ENCODE measurements at regions not wholly inside any gene's neighbourhood (a gene's known extent, or its start where the extent isn't known, plus 50 kb on each side); places are given as distances from the start of the nearest gene placed in this dataset.

DNA sequence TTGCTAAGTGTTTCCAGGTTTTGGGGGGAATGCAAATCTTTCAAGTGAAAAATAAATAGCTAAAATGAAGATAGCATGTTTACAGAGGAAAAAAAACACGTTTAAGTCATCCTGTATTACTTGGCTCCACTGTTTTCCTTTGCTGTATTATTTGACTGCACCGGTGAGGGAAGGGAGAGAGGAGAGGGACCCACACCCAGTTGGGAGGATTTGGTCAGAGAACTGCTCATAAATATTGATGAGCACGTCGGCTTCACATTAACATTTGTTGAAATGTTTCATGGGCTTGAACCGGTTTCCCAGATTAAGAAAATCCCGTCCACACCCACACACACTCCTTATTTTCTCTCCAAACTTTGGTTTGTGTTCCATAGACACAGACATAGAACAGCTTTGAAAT is 493.8 kb upstream of the MGMT start:
- TF ChIP-seq, protein P1, sequence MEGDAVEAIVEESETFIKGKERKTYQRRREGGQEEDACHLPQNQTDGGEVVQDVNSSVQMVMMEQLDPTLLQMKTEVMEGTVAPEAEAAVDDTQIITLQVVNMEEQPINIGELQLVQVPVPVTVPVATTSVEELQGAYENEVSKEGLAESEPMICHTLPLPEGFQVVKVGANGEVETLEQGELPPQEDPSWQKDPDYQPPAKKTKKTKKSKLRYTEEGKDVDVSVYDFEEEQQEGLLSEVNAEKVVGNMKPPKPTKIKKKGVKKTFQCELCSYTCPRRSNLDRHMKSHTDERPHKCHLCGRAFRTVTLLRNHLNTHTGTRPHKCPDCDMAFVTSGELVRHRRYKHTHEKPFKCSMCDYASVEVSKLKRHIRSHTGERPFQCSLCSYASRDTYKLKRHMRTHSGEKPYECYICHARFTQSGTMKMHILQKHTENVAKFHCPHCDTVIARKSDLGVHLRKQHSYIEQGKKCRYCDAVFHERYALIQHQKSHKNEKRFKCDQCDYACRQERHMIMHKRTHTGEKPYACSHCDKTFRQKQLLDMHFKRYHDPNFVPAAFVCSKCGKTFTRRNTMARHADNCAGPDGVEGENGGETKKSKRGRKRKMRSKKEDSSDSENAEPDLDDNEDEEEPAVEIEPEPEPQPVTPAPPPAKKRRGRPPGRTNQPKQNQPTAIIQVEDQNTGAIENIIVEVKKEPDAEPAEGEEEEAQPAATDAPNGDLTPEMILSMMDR (IDR thresholded peaks at IDR 0.05 in 2 of 3, conservative IDR thresholded peaks at IDR 0.05 in 1 of 3; ENCODE audit: borderline replicate concordance in 1 of 3, insufficient read depth in 1 of 3, low read depth in 2 of 3, low read length in 2 of 3): no peak
- TF ChIP-seq, protein P2, sequence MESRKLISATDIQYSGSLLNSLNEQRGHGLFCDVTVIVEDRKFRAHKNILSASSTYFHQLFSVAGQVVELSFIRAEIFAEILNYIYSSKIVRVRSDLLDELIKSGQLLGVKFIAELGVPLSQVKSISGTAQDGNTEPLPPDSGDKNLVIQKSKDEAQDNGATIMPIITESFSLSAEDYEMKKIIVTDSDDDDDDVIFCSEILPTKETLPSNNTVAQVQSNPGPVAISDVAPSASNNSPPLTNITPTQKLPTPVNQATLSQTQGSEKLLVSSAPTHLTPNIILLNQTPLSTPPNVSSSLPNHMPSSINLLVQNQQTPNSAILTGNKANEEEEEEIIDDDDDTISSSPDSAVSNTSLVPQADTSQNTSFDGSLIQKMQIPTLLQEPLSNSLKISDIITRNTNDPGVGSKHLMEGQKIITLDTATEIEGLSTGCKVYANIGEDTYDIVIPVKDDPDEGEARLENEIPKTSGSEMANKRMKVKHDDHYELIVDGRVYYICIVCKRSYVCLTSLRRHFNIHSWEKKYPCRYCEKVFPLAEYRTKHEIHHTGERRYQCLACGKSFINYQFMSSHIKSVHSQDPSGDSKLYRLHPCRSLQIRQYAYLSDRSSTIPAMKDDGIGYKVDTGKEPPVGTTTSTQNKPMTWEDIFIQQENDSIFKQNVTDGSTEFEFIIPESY (IDR thresholded peaks at IDR 0.05; ENCODE audit: extremely low read depth, insufficient replicate concordance, low read length): no peak
- TF ChIP-seq EGR1 (IDR thresholded peaks at IDR 0.05; ENCODE audit: low read depth) (no peak), POLR2AphosphoS5 (IDR thresholded peaks at IDR 0.05; ENCODE audit: low read depth, low read length) (no peak), EZH2phosphoT487 (IDR thresholded peaks at IDR 0.05; ENCODE audit: borderline replicate concordance) (no peak), RAD21 (IDR thresholded peaks at IDR 0.05; ENCODE audit: low read depth) (no peak)
- TF ChIP-seq, protein P3, sequence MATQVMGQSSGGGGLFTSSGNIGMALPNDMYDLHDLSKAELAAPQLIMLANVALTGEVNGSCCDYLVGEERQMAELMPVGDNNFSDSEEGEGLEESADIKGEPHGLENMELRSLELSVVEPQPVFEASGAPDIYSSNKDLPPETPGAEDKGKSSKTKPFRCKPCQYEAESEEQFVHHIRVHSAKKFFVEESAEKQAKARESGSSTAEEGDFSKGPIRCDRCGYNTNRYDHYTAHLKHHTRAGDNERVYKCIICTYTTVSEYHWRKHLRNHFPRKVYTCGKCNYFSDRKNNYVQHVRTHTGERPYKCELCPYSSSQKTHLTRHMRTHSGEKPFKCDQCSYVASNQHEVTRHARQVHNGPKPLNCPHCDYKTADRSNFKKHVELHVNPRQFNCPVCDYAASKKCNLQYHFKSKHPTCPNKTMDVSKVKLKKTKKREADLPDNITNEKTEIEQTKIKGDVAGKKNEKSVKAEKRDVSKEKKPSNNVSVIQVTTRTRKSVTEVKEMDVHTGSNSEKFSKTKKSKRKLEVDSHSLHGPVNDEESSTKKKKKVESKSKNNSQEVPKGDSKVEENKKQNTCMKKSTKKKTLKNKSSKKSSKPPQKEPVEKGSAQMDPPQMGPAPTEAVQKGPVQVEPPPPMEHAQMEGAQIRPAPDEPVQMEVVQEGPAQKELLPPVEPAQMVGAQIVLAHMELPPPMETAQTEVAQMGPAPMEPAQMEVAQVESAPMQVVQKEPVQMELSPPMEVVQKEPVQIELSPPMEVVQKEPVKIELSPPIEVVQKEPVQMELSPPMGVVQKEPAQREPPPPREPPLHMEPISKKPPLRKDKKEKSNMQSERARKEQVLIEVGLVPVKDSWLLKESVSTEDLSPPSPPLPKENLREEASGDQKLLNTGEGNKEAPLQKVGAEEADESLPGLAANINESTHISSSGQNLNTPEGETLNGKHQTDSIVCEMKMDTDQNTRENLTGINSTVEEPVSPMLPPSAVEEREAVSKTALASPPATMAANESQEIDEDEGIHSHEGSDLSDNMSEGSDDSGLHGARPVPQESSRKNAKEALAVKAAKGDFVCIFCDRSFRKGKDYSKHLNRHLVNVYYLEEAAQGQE (IDR thresholded peaks at IDR 0.05; ENCODE audit: low read depth): no peak
- TF ChIP-seq, protein P4, sequence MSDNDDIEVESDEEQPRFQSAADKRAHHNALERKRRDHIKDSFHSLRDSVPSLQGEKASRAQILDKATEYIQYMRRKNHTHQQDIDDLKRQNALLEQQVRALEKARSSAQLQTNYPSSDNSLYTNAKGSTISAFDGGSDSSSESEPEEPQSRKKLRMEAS (IDR thresholded peaks at IDR 0.05): no peak
